CD4-positive, alpha-beta T cell (primary cell): ENCODE measurements at regions not wholly inside any gene's neighbourhood (a gene's known extent, or its start where the extent isn't known, plus 50 kb on each side); places are given as distances from the start of the nearest gene placed in this dataset.

ENCODE experiments used
- ATAC-seq: fragments of 200-7000 bp; cut with Tn5 transposase; one replicate; pipeline ENCODE4 v1.10.0; 2022; ENCODE audit warnings: mild to moderate bottlenecking; ENCODE audit not compliant: poor library complexity
- CTCF ChIA-PET: fragments of 350-600 bp; sonication (Branson Sonifier 250); formaldehyde crosslinking; loops from one replicate; lab custom pipeline; 2021; ENCODE audit warnings: antibody characterized with exemption, inconsistent platforms; lab: Charles Lee
- POLR2A ChIA-PET: fragments of 350-600 bp; sonication (Branson Sonifier 250); formaldehyde crosslinking; loops from one replicate; lab custom pipeline; 2021; ENCODE audit warnings: antibody characterized with exemption, inconsistent platforms; lab: Charles Lee
- DNase-seq, 14 experiments: peaks; one replicate each; pipeline ENCODE4 v3.0.0-alpha.2; 2013 to 2020; ENCODE audit warnings: mixed read lengths in 2 of 14
- H3K27ac ChIP-seq, 2 donors: one replicate each; pipeline versions ENCODE4 v1.5.1 to v1.7.0; 2013; ENCODE audit warnings: low read length in 2 of 2, low read depth in 1 of 2, mild to moderate bottlenecking in 1 of 2
- H3K27me3 ChIP-seq, 2 experiments: 1 replicate in 1 of 2; 2 replicates in 1 of 2; pipeline versions ENCODE4 v1.6.1 to v1.7.0; 2013; ENCODE audit warnings: low read length in 2 of 2, control low read depth in 1 of 2, mild to moderate bottlenecking in 1 of 2, moderate library complexity in 1 of 2; ENCODE audit not compliant: insufficient read depth in 2 of 2, control insufficient read depth in 1 of 2
- H3K36me3 ChIP-seq: one replicate; pipeline ENCODE4 v1.6.1; 2013; ENCODE audit warnings: low read length, control low read depth; ENCODE audit not compliant: insufficient read depth
- H3K4me1 ChIP-seq: one replicate; pipeline ENCODE4 v1.6.1; 2013; ENCODE audit warnings: low read length, control low read depth; ENCODE audit not compliant: insufficient read depth
- H3K4me3 ChIP-seq: one replicate; pipeline ENCODE4 v1.5.1; 2013; ENCODE audit warnings: mild to moderate bottlenecking, low read length, moderate library complexity
- H3K9me3 ChIP-seq, 2 experiments: 1 replicate in 1 of 2; 2 replicates in 1 of 2; pipeline versions ENCODE4 v1.6.1 to v1.7.0; 2013; ENCODE audit warnings: low read length in 2 of 2, mild to moderate bottlenecking in 2 of 2, control low read depth in 1 of 2, moderate library complexity in 1 of 2; ENCODE audit not compliant: control insufficient read depth in 1 of 2, insufficient read depth in 1 of 2
- H3K27ac Mint-ChIP-seq: one replicate; pipeline ENCODE4 v1.8.0; 2020; ENCODE audit warnings: mixed read lengths
- H3K27me3 Mint-ChIP-seq: one replicate; pipeline ENCODE4 v1.8.0; 2021; ENCODE audit warnings: mixed read lengths
- H3K36me3 Mint-ChIP-seq: one replicate; pipeline ENCODE4 v1.8.0; 2021; ENCODE audit warnings: low read depth, mixed read lengths
- H3K4me1 Mint-ChIP-seq: one replicate; pipeline ENCODE4 v1.8.0; 2021; ENCODE audit warnings: low read depth, mixed read lengths
- H3K4me3 Mint-ChIP-seq: one replicate; pipeline ENCODE4 v1.8.0; 2020; ENCODE audit warnings: mild to moderate bottlenecking, mixed read lengths
- H3K9me3 Mint-ChIP-seq: one replicate; pipeline ENCODE4 v1.8.0; 2020; ENCODE audit warnings: mixed read lengths
- CTCF ChIP-seq: fragments of 200-600 bp; IDR thresholded peaks from one replicate; pipeline ENCODE4 v1.8.0; 2022; ENCODE audit warnings: antibody characterized with exemption, mild to moderate bottlenecking
- intact Hi-C, 2 experiments: fragments of 100-400 bp; cut with DNase I in 1 of 2; cut with micrococcal nuclease in 1 of 2; formaldehyde crosslinking; loops; one replicate each; pipeline versions ENCODE4 v1.15.1 to v1.9.0; 2023 to 2025; cut with DNase I, micrococcal nuclease

GRCh38 chr15:77555232-77555631 is 77.5 kb downstream of the LINGO1 start:
- H3K4me3 ChIP-seq, result no peak overlapping the region
- no peaks in the 10 kb centered on the region for H3K9me3 Mint-ChIP-seq
- no peak overlapping the region for H3K4me3 Mint-ChIP-seq
- no peaks in the 10 kb centered on the region for H3K27me3 ChIP-seq
- DNase-seq (no peak), ATAC-seq (no peak)
- no peak overlapping the region for H3K27ac ChIP-seq
- H3K27me3 Mint-ChIP-seq, result peaks cover 9% of the 10 kb centered on the region
- ChIA-PET POLR2A (no interaction called here), CTCF (no interaction called here)
- intact Hi-C loops, result no loop called here
- no peak for TF ChIP-seq CTCF
- H3K27ac Mint-ChIP-seq, result no peak overlapping the region
- H3K9me3 ChIP-seq, result no peaks in the 10 kb centered on the region
- no peaks in the 10 kb centered on the region for H3K36me3 ChIP-seq
- H3K4me1 ChIP-seq, result no peaks in the 10 kb centered on the region
- no peaks in the 10 kb centered on the region for H3K36me3 Mint-ChIP-seq
- H3K4me1 Mint-ChIP-seq, result no peaks in the 10 kb centered on the region

- ChIA-PET POLR2A (no interaction called here), CTCF (no interaction called here)
- H3K36me3 ChIP-seq, result no peaks in the 10 kb centered on the region
- no peaks in the 10 kb centered on the region for H3K4me1 ChIP-seq
- Mint-ChIP-seq H3K27me3 (peaks cover 2% of the 10 kb centered on the region), H3K4me3 (no peak overlapping the region), H3K9me3 (no peaks in the 10 kb centered on the region), H3K27ac (no peak overlapping the region), H3K4me1 (no peaks in the 10 kb centered on the region), H3K36me3 (no peaks in the 10 kb centered on the region)
- H3K4me3 ChIP-seq, result no peak overlapping the region
- H3K27ac ChIP-seq, result no peak overlapping the region
- ATAC-seq (no peak), DNase-seq (no peak)
- no peaks in the 10 kb centered on the region for H3K9me3 ChIP-seq
- H3K27me3 ChIP-seq, result no peaks in the 10 kb centered on the region
- no peak for TF ChIP-seq CTCF
- intact Hi-C loops, result no loop called here
Measured at GRCh38 chr15:77554306-77555080, 78.2 kb downstream of the LINGO1 start.

GRCh38 chr15:77553695-77554094 is 79.0 kb downstream of the LINGO1 start:
- Mint-ChIP-seq H3K27me3 (no peaks in the 10 kb centered on the region), H3K4me3 (no peak overlapping the region), H3K36me3 (no peaks in the 10 kb centered on the region), H3K27ac (no peak overlapping the region), H3K9me3 (no peaks in the 10 kb centered on the region), H3K4me1 (no peaks in the 10 kb centered on the region)
- no peak for TF ChIP-seq CTCF
- CTCF ChIA-PET, result no interaction called here
- Histone ChIP-seq H3K9me3 (no peaks in the 10 kb centered on the region), H3K27me3 (peaks cover 0 to 1% of the 10 kb centered on the region in 2 experiments), H3K27ac (no peak overlapping the region), H3K4me3 (no peak overlapping the region), H3K36me3 (no peaks in the 10 kb centered on the region), H3K4me1 (no peaks in the 10 kb centered on the region)
- no peak for ATAC-seq
- DNase-seq, result no peak
- intact Hi-C loops, result no loop called here
- POLR2A ChIA-PET, result no interaction called here
